ENCODE measurements at regions not wholly inside any gene's neighbourhood (a gene's known extent, or its start where the extent isn't known, plus 50 kb on each side); places are given as distances from the start of the nearest gene placed in this dataset.
"Not testable (repeated sequence)": the region's sequence is repeated elsewhere in the genome, so short reads cannot be mapped to it uniquely, and the experiment has no call there.

- no peak for DNase-seq
These were observed 127.7 kb downstream of the ALDH8A1 start for GRCh38 chr6:134821928-134822864.

DNA sequence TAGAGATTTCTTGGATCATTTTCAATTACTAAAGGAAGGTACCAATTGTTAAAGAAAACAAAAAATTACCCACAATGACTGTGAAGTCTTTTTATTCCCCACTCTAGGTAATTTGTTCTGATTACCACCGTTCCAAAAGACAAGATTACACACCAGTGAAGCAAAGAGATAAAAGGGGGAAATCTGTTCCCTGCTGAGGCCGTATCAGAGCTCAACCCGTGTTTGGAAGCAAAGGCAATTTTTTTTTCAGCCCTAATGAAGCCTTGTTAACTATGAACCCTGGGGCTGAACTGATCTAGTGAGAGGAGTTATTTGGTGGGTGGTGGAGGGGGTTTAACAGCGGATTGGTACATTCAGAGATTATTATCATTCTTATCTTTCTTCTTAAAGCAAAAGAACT is 128.5 kb downstream of the ALDH8A1 start:
- DNase-seq: no peak

GRCh38 chr6:134819863-134820800 is 129.8 kb downstream of the ALDH8A1 start:
- no peak for DNase-seq

DNA sequence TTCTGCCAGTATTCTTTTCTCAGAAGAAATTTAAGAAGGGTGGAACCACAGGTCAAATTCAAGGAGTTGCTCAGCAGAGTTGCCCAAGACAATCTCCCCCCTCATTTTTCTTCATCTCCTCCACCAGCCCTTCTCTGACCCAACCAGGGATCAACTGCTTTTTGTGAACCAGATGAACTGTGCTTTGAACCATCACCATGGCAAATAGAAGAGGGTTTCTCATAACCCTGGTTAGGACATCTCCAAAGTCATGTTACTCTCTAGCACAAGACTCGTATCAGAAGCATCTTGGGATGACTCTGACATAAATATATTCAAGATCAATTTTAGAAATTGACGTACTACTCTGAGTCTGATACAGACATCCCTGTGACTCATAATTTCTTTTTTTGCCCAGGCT is 130.7 kb downstream of the ALDH8A1 start:
- DNase-seq: no peak

DNA sequence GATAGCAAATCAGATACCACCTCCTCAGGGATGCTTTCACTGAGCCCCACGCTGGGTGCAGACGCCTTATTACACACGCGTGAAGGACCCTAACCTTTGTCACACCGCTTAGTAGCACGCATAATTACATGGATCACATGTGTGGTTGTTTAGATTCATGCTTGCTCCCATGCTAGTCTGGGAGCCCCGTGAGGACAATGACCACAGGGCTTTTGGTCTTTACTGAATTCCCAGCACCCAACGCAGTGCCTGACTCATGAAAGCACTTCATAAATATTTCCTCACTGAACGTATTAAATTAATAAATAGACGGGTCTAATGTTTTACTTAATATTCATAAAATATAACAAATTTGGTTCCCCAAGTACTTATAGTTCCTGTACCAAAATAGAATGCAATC is 132.5 kb downstream of the ALDH8A1 start:
- no peak for DNase-seq

DNA sequence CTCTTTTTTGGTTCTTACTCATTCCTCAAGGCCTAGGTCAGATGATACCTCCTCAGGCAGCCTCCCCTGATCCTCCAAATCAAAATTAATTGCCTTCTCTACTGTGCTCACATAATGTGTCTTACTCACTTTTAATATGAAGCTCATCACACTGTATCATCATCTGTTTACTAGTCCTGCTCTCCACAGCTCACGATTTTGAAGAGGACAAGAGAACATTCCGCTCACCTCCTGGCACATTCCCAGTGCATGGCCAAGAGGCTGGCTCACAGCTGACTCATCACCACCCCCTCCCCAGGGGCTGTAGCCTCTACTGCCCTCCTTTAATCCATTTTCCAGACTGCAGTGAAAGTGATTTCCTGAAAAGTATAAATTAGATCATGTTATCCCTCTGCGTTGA is 133.1 kb downstream of the ALDH8A1 start:
- no peak for DNase-seq

DNA sequence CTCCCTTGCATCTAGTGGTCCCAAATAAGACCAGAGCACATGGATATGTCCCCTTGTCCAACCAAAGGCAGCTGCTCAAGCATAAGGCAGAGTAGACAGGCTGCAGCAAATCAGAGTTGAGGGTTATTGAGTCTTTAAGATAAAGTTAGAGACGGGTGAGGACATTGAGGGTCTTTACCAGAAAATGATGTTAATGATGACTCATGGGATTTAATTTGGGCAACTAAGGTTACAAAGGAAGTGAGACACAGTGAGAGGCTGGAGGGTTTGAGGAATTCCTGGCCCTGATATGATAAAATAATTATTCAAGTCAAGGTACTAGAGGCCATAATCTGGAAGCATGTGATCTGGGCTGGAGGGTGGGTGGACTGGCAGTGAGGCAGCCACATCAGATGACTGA is 133.6 kb downstream of the ALDH8A1 start:
- DNase-seq: no peak

- DNase-seq: no peak
These were observed 135.7 kb downstream of the ALDH8A1 start for GRCh38 chr6:134814076-134814695.

- DNase-seq: no peak
These were observed 136.8 kb downstream of the ALDH8A1 start for GRCh38 chr6:134813146-134813545.

DNA sequence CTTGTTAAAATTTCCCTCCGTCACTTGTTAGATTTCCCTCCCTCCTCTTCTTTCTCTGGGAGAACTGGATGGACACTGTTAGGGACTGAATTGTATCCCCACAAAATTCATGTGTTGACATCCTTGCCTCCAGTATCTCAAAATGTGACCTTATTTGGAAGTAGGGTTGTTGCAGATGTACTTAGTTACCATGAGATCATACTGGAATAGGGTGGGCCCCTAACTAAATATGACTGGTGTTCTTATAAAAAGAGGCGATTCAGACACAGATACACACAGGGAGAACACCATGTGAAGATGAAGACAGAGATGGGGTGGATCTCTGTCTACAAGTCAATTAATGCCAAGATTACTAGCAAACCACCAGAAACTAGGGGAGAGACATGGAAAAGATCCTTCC is 139.5 kb downstream of the ALDH8A1 start:
- DNase-seq: no peak

DNA sequence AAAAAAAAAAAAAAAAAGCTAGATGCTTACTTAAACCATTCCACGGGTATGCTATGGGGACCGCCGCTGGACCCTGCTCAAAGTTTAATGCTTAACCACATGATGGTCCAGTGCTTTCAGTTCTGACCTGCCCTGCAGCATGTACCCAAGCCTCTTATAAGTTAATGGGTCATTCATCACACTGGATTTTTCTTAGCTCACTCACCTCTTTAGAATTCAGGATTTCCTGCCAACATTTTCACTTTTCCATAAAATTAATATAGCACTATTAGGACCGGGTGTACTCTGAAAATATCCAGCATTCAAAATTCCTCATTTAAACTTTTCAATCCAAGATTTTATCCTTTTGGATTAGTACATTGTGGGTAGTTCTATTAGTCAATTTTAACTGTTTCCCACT is 140.8 kb downstream of the ALDH8A1 start:
- no peak for DNase-seq

GRCh38 chr6:134806180-134806798 is 143.6 kb downstream of the ALDH8A1 start:
- DNase-seq: no peak

DNA sequence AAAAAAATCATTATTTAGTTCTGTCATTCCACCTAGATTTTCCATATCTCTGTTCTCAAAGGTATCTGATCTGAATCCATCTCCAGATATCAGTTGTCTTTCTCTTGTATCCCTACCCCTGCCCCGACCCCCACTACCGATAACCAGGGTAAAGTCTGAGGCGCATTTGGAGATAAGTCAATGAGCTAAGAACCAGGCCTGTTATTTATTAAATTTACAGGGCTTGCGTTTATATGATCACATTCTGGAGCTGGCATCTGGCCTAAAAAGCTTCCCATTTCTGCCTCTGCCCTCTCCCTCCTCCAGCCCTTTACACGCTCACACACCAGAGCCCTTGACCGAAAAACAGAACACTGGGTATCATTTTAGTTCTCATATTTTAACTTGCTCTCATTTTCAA is 144.7 kb downstream of the ALDH8A1 start:
- DNase-seq: peak; percentile 41

GRCh38 chr6:134804311-134804710 is 145.6 kb downstream of the ALDH8A1 start:
- not testable (repeated sequence) for DNase-seq

DNA sequence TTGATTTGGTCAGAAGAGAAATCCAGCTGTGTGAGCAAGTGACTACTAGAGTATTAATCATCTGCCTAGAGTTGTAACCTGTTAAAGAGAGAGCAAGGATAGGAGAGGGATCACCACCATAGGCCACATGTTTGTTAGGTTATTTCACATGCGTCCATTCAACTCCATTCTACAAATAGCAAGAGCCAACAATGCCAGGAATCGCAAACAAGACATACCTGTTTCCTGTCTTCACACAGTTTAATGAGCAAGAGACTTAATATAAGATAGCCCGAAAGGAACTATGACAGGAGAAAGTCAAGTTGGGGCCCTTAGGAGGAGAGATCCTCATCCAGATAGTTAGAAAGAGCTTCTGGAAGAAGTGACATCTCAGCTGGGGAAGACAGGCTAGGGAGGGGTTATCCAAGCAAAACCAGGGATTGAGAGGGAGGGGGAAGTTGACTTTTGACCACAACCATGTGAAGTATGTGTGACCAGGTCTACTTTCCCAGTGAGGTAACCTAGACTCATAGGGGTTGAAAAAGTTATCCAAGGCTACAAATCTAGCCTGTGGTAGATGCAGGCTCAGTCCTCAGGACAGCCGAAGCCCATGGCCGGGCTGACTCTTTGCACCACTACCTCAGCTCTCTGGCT is 147.4 kb downstream of the ALDH8A1 start:
- no peak for DNase-seq

DNA sequence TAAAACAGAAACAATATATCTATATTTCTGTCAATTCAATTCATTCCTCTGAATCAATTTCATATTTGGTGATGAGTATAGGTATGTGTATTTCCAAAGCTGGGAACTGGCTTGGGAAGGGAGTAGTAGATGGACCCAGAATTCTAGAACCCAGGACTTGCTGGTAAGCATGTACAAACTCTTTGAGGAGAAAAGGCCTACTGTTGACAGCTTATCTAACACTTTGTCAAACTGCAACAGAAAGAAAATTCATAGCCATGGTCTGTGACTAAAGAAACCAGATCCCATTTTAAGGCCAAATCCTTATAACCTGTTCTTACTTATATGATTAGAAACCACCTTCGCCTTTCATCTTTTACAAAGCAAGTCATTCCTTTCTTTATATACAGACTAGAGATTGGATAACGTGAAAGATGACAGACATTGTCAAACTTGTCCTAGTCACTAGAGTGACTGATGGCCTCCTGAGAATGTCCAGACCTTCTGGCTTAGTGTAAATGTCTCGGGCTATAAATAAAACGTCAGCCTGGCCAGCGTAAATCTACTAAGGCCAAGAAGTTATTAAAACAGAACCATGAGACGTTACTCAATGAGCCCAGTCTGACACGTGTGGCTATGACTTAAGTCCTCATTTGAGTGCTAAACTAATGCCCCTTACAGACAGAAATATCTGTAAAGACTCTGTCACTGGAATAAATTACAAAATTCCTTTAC is 152.3 kb downstream of the ALDH8A1 start:
- DNase-seq: no peak

GRCh38 chr6:134795691-134796090 is 154.2 kb downstream of the ALDH8A1 start:
- no peak for DNase-seq

GRCh38 chr6:134795001-134795400 is 154.9 kb downstream of the ALDH8A1 start:
- DNase-seq: no peak

DNA sequence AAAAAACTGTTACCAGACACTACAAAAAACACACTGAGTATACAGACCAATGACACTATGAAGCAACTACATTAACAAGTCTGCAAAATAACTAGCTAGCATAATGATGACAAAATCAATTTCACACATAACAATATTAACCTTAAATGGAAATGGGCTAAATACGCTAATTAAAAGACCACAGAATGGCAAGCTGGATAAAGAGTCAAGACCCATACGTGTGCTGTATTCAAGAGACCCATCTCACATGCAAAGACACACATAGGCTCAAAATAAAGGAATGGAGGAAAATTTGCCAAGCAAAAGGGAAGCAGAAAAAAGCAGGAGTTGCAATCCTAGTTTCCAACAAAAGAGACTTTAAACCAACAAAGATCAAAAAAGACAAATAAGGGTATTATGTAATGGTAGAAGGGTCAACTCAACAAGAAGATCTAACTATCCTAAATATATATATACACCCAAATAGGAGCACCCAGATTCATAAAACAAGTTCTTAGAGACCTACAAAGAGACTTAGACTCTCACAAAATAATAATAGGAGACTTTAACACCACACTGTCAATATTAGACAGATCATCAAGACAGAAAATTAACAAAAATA is 158.6 kb downstream of the ALDH8A1 start:
- not testable (repeated sequence) for DNase-seq

- DNase-seq: no peak
These were observed 162.5 kb downstream of the ALDH8A1 start for GRCh38 chr6:134787261-134787877.

All from skin of body (tissue), 1 donor.